ENCODE measurements at regions not wholly inside any gene's neighbourhood (a gene's known extent, or its start where the extent isn't known, plus 50 kb on each side); places are given as distances from the start of the nearest gene placed in this dataset.

DNA sequence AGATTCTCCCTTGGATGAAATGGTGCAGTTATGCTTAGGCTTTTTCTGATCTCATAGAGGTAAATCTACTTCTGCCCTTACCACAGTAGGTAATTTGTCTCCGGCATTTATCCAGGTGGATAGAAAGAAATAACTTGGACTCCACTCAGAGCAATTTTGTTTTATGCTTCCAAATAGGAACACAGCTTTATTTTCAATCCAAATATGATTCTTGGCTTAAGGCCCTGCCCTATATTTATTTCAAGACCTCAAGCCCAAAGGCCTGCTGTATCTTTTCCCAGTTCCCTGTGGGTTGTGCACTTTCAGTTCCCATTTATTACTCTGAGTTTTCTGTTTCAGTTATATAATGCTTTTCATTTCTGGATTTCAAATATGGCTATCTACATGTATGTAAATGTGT is 274.2 kb upstream of the SMC2 start:
- TF ChIP-seq SP7 (tag by site-specific recombination; IDR thresholded peaks at IDR 0.05), result no peak
- TF ChIP-seq, protein P1, sequence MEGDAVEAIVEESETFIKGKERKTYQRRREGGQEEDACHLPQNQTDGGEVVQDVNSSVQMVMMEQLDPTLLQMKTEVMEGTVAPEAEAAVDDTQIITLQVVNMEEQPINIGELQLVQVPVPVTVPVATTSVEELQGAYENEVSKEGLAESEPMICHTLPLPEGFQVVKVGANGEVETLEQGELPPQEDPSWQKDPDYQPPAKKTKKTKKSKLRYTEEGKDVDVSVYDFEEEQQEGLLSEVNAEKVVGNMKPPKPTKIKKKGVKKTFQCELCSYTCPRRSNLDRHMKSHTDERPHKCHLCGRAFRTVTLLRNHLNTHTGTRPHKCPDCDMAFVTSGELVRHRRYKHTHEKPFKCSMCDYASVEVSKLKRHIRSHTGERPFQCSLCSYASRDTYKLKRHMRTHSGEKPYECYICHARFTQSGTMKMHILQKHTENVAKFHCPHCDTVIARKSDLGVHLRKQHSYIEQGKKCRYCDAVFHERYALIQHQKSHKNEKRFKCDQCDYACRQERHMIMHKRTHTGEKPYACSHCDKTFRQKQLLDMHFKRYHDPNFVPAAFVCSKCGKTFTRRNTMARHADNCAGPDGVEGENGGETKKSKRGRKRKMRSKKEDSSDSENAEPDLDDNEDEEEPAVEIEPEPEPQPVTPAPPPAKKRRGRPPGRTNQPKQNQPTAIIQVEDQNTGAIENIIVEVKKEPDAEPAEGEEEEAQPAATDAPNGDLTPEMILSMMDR (tag by site-specific recombination; IDR thresholded peaks at IDR 0.05), result no peak
- TF ChIP-seq ZSCAN23 (tag by site-specific recombination; IDR thresholded peaks at IDR 0.05), result no peak
- no peak for TF ChIP-seq SP3 (tag by site-specific recombination; IDR thresholded peaks at IDR 0.05)
- no peak for TF ChIP-seq ZNF776 (tag by site-specific recombination; IDR thresholded peaks at IDR 0.05; ENCODE audit: borderline replicate concordance)
- TF ChIP-seq ZFP3 (tag by site-specific recombination; IDR thresholded peaks at IDR 0.05; ENCODE audit: low read depth), result no peak
- TF ChIP-seq, protein P2, sequence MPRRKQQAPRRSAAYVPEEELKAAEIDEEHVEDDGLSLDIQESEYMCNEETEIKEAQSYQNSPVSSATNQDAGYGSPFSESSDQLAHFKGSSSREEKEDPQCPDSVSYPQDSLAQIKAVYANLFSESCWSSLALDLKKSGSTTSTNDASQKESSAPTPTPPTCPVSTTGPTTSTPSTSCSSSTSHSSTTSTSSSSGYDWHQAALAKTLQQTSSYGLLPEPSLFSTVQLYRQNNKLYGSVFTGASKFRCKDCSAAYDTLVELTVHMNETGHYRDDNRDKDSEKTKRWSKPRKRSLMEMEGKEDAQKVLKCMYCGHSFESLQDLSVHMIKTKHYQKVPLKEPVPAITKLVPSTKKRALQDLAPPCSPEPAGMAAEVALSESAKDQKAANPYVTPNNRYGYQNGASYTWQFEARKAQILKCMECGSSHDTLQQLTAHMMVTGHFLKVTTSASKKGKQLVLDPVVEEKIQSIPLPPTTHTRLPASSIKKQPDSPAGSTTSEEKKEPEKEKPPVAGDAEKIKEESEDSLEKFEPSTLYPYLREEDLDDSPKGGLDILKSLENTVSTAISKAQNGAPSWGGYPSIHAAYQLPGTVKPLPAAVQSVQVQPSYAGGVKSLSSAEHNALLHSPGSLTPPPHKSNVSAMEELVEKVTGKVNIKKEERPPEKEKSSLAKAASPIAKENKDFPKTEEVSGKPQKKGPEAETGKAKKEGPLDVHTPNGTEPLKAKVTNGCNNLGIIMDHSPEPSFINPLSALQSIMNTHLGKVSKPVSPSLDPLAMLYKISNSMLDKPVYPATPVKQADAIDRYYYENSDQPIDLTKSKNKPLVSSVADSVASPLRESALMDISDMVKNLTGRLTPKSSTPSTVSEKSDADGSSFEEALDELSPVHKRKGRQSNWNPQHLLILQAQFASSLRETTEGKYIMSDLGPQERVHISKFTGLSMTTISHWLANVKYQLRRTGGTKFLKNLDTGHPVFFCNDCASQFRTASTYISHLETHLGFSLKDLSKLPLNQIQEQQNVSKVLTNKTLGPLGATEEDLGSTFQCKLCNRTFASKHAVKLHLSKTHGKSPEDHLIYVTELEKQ (tag by site-specific recombination; IDR thresholded peaks at IDR 0.05; ENCODE audit: borderline replicate concordance), result no peak
- no peak for TF ChIP-seq ZNF184 (tag by site-specific recombination; IDR thresholded peaks at IDR 0.05)
- TF ChIP-seq ZNF114 (tag by site-specific recombination; IDR thresholded peaks at IDR 0.05), result no peak
